K562 (cell line): ENCODE measurements at regions not wholly inside any gene's neighbourhood (a gene's known extent, or its start where the extent isn't known, plus 50 kb on each side); places are given as distances from the start of the nearest gene placed in this dataset.
"Not testable (repeated sequence)": the region's sequence is repeated elsewhere in the genome, so short reads cannot be mapped to it uniquely, and the experiment has no call there.

Experiments
- CBFA2T2 ChIP-seq: fragments of 450-650 bp; conservative IDR thresholded peaks from 2 replicates; pipeline ENCODE4 v1.6.1; 2017; ENCODE audit warnings: mild to moderate bottlenecking
- CBFA2T3 ChIP-seq: fragments of 450-650 bp; IDR thresholded peaks from 2 replicates; pipeline ENCODE4 v1.6.1; 2017
- ESRRB ChIP-seq: fragments of 250-450 bp; sonication (Bioruptor Pico); IDR thresholded peaks from 2 replicates; pipeline ENCODE4 v1.5.0; 2020; ENCODE audit warnings: mild to moderate bottlenecking, moderate library complexity, borderline replicate concordance
- MEF2D ChIP-seq: conservative IDR thresholded peaks from 2 replicates; pipeline ENCODE4 v1.6.1; 2016; ENCODE audit warnings: low read depth, missing genetic modification characterization, missing compliant biosample characterization
- PTTG1 ChIP-seq: fragments of 450-650 bp; IDR thresholded peaks from 2 replicates; pipeline ENCODE4 v1.6.1; 2016; ENCODE audit warnings: low read depth, mild to moderate bottlenecking, missing genetic modification characterization, missing compliant biosample characterization
- RCOR1 ChIP-seq, 2 experiments: IDR thresholded peaks; 2 replicates each; pipeline ENCODE4 v1.6.1; 2012; ENCODE audit warnings: low read depth in 2 of 2, low read length in 2 of 2, borderline replicate concordance in 1 of 2, improper control_type of control experiment in 1 of 2
- SMAD4 ChIP-seq: fragments of 250-450 bp; sonication (Bioruptor Pico); conservative IDR thresholded peaks from 2 replicates; pipeline ENCODE4 v1.8.0; 2021; ENCODE audit warnings: inconsistent platforms, mild to moderate bottlenecking, moderate library complexity
- SMARCC2 ChIP-seq: fragments of 450-650 bp; IDR thresholded peaks from 2 replicates; pipeline ENCODE4 v1.6.1; 2017; ENCODE audit warnings: antibody characterized with exemption, moderate library complexity, mild to moderate bottlenecking, low read depth
- SMARCE1 ChIP-seq: fragments of 450-650 bp; IDR thresholded peaks from 2 replicates; pipeline ENCODE4 v1.7.1; 2016; ENCODE audit warnings: mild to moderate bottlenecking
- ZNF584 ChIP-seq: fragments of 200-800 bp; sonication (Bioruptor generic); IDR thresholded peaks from 2 replicates; pipeline ENCODE4 v1.6.1; 2016; ENCODE audit warnings: low read depth, mild to moderate bottlenecking, missing genetic modification characterization, missing compliant biosample characterization
- ZNF644 ChIP-seq: fragments of 200-800 bp; sonication (Bioruptor generic); IDR thresholded peaks from 2 replicates; pipeline ENCODE4 v1.6.1; 2016; ENCODE audit warnings: low read depth, missing genetic modification characterization, missing compliant biosample characterization
- TF ChIP-seq, protein P1 (sequence below): fragments of 450-650 bp; formaldehyde crosslinking; IDR thresholded peaks from 2 replicates; pipeline ENCODE4 v1.4.0; 2020; ENCODE audit warnings: mild to moderate bottlenecking, moderate library complexity
- TF ChIP-seq, protein P2 (sequence below), 2 experiments: fragments of 450-650 bp in 1 of 2; sonication (generic) in 1 of 2; formaldehyde crosslinking in 1 of 2; IDR thresholded peaks in 1 of 2; conservative IDR thresholded peaks in 1 of 2; 2 replicates each; pipeline versions ENCODE4 v1.6.1 to v1.8.1; 2016 to 2023; ENCODE audit warnings: mild to moderate bottlenecking in 2 of 2, moderate library complexity in 2 of 2, inconsistent platforms in 1 of 2, missing genetic modification reagents in 1 of 2
- TF ChIP-seq, protein P3 (sequence below), 2 experiments: fragments of 250-450 bp in 1 of 2; fragments of 450-650 bp in 1 of 2; sonication (Bioruptor Pico) in 1 of 2; IDR thresholded peaks; 2 replicates each; pipeline versions ENCODE4 v1.6.1 to v1.8.0; 2016 to 2021; ENCODE audit warnings: mild to moderate bottlenecking in 2 of 2, moderate library complexity in 2 of 2, missing compliant biosample characterization in 1 of 2, missing genetic modification characterization in 1 of 2

DNA sequence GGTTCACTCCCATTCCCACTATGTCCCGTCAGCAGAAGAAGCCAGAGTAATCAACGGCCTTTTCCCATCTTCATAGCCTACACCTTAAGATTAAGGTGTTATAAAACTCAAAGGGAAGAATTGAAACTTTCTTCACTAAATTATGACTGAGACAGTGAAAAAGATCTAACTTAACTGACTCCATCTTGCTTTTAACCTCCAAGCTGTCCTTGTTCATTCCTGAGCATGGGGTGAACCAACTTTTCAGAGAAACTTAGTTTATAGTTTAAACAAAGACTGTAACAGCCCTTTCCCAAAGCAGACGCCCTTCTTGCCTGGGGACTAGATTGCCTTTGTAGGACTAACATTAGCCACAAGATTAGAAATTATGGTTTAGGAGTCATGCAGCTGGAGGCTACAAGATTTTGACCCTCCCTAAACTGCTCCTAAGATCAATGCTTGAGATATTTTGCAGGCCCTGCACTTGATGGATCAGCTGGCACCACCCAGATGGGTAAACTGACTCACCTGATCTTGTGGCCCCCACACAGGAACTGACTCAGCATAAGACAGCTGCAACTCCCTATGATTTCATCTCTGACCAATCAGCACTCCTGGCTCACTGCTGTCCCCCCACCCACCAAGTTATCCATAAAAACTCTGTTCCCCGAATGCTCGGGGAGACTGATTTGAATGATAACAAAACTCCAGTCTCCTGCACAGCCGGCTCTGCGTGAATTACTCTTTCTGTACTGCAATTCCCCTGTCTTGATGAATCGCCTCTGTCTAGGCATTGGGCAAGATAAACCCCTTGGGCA is 587.6 kb downstream of the NTRK3 start (continued):
- 0 out of 4 replicates have a peak, but pooled peaks of 1 of the 2 experiments have one; percentile 7 for TF ChIP-seq RCOR1 (IDR thresholded peaks at IDR 0.05; ENCODE audit: borderline replicate concordance in 1 of 2, low read depth in 2 of 2, low read length in 2 of 2)
- peak; percentile 34; the same call in 1 of the 2 replicates for TF ChIP-seq ESRRB
- peak; percentile 80; the same call in 1 of the 2 replicates for TF ChIP-seq ZNF644
- TF ChIP-seq PTTG1 (tag), result peak; percentile 70; the same call in 1 of the 2 replicates
- peak; percentile 45 for TF ChIP-seq CBFA2T2
- peak; percentile 63; the same call in 1 of the 2 replicates for TF ChIP-seq MEF2D
- TF ChIP-seq ZNF584 (CRISPR knock-in tag), result peak; percentile 76; the same call in 1 of the 2 replicates
- TF ChIP-seq SMARCE1, result peak; percentile 46; the same call in 1 of the 2 replicates
- TF ChIP-seq SMARCC2, result 0 out of 2 replicates have a peak, but pooled peaks have one; percentile 46
- peak; percentile 79 for TF ChIP-seq SMAD4 (CRISPR knock-in tag)
- TF ChIP-seq, protein P1, sequence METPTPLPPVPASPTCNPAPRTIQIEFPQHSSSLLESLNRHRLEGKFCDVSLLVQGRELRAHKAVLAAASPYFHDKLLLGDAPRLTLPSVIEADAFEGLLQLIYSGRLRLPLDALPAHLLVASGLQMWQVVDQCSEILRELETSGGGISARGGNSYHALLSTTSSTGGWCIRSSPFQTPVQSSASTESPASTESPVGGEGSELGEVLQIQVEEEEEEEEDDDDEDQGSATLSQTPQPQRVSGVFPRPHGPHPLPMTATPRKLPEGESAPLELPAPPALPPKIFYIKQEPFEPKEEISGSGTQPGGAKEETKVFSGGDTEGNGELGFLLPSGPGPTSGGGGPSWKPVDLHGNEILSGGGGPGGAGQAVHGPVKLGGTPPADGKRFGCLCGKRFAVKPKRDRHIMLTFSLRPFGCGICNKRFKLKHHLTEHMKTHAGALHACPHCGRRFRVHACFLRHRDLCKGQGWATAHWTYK, result peak; percentile 78; the same call in 1 of the 2 replicates
- TF ChIP-seq, protein P2, sequence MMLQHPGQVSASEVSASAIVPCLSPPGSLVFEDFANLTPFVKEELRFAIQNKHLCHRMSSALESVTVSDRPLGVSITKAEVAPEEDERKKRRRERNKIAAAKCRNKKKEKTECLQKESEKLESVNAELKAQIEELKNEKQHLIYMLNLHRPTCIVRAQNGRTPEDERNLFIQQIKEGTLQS (IDR thresholded peaks at IDR 0.05), result peak; percentile 61; the same call in 1 of the 2 replicates
- TF ChIP-seq, protein P2 (CRISPR knock-in tag; conservative IDR thresholded peaks at IDR 0.05), result not testable (repeated sequence)
- TF ChIP-seq, protein P3, sequence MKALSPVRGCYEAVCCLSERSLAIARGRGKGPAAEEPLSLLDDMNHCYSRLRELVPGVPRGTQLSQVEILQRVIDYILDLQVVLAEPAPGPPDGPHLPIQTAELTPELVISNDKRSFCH (CRISPR knock-in tag; IDR thresholded peaks at IDR 0.05), result not testable (repeated sequence)
- TF ChIP-seq, protein P3 (tag; IDR thresholded peaks at IDR 0.05), result peak; percentile 93
- peak; percentile 60 for TF ChIP-seq CBFA2T3
